B cell (primary cell): ENCODE measurements at regions not wholly inside any gene's neighbourhood (a gene's known extent, or its start where the extent isn't known, plus 50 kb on each side); places are given as distances from the start of the nearest gene placed in this dataset.

Experiments
- ATAC-seq: fragments of 200-7000 bp; cut with Tn5 transposase; one replicate; pipeline ENCODE4 v1.10.0; 2021; ENCODE audit warnings: low read depth, mild to moderate bottlenecking, moderate number of reproducible peaks, moderate library complexity
- CTCF ChIA-PET: fragments of 350-600 bp; sonication (Branson Sonifier 250); formaldehyde crosslinking; loops from one replicate; lab custom pipeline; 2021; ENCODE audit warnings: antibody characterized with exemption, inconsistent platforms; lab: Charles Lee
- POLR2A ChIA-PET: fragments of 350-600 bp; sonication (Branson Sonifier 250); formaldehyde crosslinking; loops from one replicate; lab custom pipeline; 2021; ENCODE audit warnings: antibody characterized with exemption; lab: Charles Lee
- DNase-seq: peaks from one replicate; pipeline ENCODE4 v3.0.0; 2013
- H2AFZ ChIP-seq: 2 replicates; pipeline ENCODE4 v1.6.1; 2012; ENCODE audit warnings: mild to moderate bottlenecking, low read depth, low read length; ENCODE audit not compliant: insufficient read depth, poor library complexity, severe bottlenecking
- H3K27ac ChIP-seq, 2 donors: 1 replicate in 1 of 2; 2 replicates in 1 of 2; pipeline ENCODE4 v1.5.1; 2012 to 2013; ENCODE audit warnings: low read length in 2 of 2, mild to moderate bottlenecking in 2 of 2, moderate library complexity in 1 of 2
- H3K27me3 ChIP-seq, 4 experiments: fragments of 200-600 bp in 1 of 4; sonication (generic) in 1 of 4; replicated peaks in 1 of 4; 1 replicate in 2 of 4; 2 replicates in 2 of 4; pipeline versions ENCODE4 v1.6.1 to v1.7.0; 2013 to 2016; ENCODE audit warnings: low read length in 3 of 4, mild to moderate bottlenecking in 2 of 4, mixed read lengths in 1 of 4, moderate library complexity in 1 of 4; ENCODE audit not compliant: insufficient read depth in 4 of 4, control insufficient read depth in 3 of 4; ENCODE audit errors: control extremely low read depth in 1 of 4
- H3K36me3 ChIP-seq, 2 experiments: replicated peaks in 1 of 2; 1 replicate in 1 of 2; 2 replicates in 1 of 2; pipeline versions ENCODE4 v1.6.1 to v1.7.1; 2013; ENCODE audit warnings: low read length in 1 of 2; ENCODE audit not compliant: insufficient read depth in 2 of 2, control insufficient read depth in 1 of 2; ENCODE audit errors: control extremely low read depth in 1 of 2, extremely low read depth in 1 of 2
- H3K4me1 ChIP-seq, 2 donors: fragments of 200-600 bp in 1 of 2; sonication (generic) in 1 of 2; 1 replicate in 1 of 2; 2 replicates in 1 of 2; pipeline versions ENCODE4 v1.5.1 to v1.6.1; 2013 to 2017; ENCODE audit warnings: low read length in 2 of 2; ENCODE audit not compliant: control insufficient read depth in 2 of 2, insufficient read depth in 2 of 2
- H3K4me2 ChIP-seq: replicated peaks from 2 replicates; pipeline ENCODE3; 2012; ENCODE audit warnings: mild to moderate bottlenecking, low read depth, low read length; ENCODE audit not compliant: poor library complexity, severe bottlenecking
- H3K4me3 ChIP-seq, 5 experiments: fragments of 200-600 bp in 1 of 5; sonication (generic) in 1 of 5; 1 replicate in 3 of 5; 2 replicates in 2 of 5; pipeline versions ENCODE4 v1.5.1 to v1.7.0; 2011 to 2016; ENCODE audit warnings: low read length in 4 of 5, mild to moderate bottlenecking in 4 of 5, low read depth in 2 of 5, control low read depth in 1 of 5, moderate library complexity in 1 of 5; ENCODE audit not compliant: insufficient read depth in 1 of 5; ENCODE audit errors: control extremely low read depth in 1 of 5, extremely low read depth in 1 of 5
- H3K79me2 ChIP-seq: fragments of 200-600 bp; sonication (generic); one replicate; pipeline ENCODE4 v1.6.0; 2016; ENCODE audit warnings: low read length; ENCODE audit not compliant: control insufficient read depth, insufficient read depth
- H3K9ac ChIP-seq: fragments of 200-600 bp; sonication (generic); 2 replicates; pipeline ENCODE4 v1.6.1; 2017; ENCODE audit warnings: mild to moderate bottlenecking, low read length, moderate library complexity
- H3K9me3 ChIP-seq, 3 donors: one replicate each; pipeline versions ENCODE4 v1.6.1 to v1.7.1; 2013; ENCODE audit warnings: low read length in 2 of 3; ENCODE audit not compliant: control insufficient read depth in 2 of 3, insufficient read depth in 1 of 3; ENCODE audit errors: control extremely low read depth in 1 of 3
- H4K20me1 ChIP-seq: 2 replicates; pipeline ENCODE4 v1.6.0; 2012; ENCODE audit warnings: mild to moderate bottlenecking, low read length; ENCODE audit not compliant: insufficient read depth, control insufficient read depth, poor library complexity, severe bottlenecking
- H3K27ac Mint-ChIP-seq: one replicate; pipeline ENCODE4 v1.8.0; 2021; ENCODE audit warnings: mixed read lengths
- H3K27me3 Mint-ChIP-seq: one replicate; pipeline ENCODE4 v1.8.0; 2021; ENCODE audit warnings: mixed read lengths
- H3K4me1 Mint-ChIP-seq: one replicate; pipeline ENCODE4 v1.8.0; 2021; ENCODE audit warnings: mixed read lengths
- H3K4me3 Mint-ChIP-seq: one replicate; pipeline ENCODE4 v1.8.0; 2021; ENCODE audit warnings: mixed read lengths
- H3K9me3 Mint-ChIP-seq: one replicate; pipeline ENCODE4 v1.8.0; 2022; ENCODE audit warnings: mixed read lengths; ENCODE audit not compliant: insufficient read depth
- EZH2 ChIP-seq: IDR thresholded peaks from 2 replicates; pipeline ENCODE4 v1.6.1; 2012; ENCODE audit warnings: borderline replicate concordance, low read depth, mild to moderate bottlenecking, moderate library complexity, low read length; ENCODE audit not compliant: insufficient read depth, poor library complexity, severe bottlenecking
- WGBS: methylation state at CpG from one replicate; pipeline ENCODE4 v1.1.5; 2013; ENCODE audit warnings: missing lambda C conversion rate; ENCODE audit not compliant: insufficient coverage; 5-methylcytosine and 5-hydroxymethylcytosine counted together
- intact Hi-C: fragments of 100-400 bp; cut with micrococcal nuclease; formaldehyde crosslinking; loops from one replicate; pipeline ENCODE4 v1.10.0; 2022
- TF ChIP-seq, protein P1 (sequence below): fragments of 200-600 bp; IDR thresholded peaks from one replicate; pipeline ENCODE4 v1.8.0; 2022; ENCODE audit warnings: antibody characterized with exemption, mild to moderate bottlenecking

DNA sequence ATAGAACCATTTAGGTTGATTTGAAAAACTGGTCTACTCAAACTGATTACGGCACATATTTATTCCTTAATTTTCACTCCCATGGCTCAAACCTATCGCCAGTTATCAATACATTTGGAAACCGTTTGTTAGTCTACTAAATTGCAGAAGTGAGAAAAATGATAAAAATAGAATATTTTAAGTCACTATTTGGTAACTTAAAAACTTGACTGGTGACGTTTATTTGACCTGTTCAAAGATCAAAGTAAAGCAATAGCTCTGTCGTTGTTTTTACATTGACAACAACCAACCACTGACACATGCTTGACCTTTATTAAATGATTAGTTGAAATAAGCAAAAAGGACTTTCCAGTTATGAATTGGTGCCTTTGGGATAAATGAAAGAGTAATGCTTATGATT, 402.9 kb upstream of the MAP3K7 start:
- DNase-seq (no peak), ATAC-seq (no peak)
- H3K4me3 ChIP-seq, result no peak overlapping the region
- H3K27me3 Mint-ChIP-seq, result no peaks in the 10 kb centered on the region
- no peaks in the 10 kb centered on the region for H4K20me1 ChIP-seq
- H3K4me1 Mint-ChIP-seq, result no peaks in the 10 kb centered on the region
- no peaks in the 10 kb centered on the region for H3K36me3 ChIP-seq
- no peaks in the 10 kb centered on the region for H3K4me1 ChIP-seq
- H2AFZ ChIP-seq, result no peak overlapping the region
- intact Hi-C loops, result no loop called here
- H3K9me3 ChIP-seq, result no peaks in the 10 kb centered on the region
- no peak overlapping the region for H3K4me2 ChIP-seq
- H3K4me3 Mint-ChIP-seq, result no peak overlapping the region
- POLR2A ChIA-PET, result no interaction called here
- WGBS, result no CpG with 5 or more reads among the region's 5 CpGs
- no peaks in the 10 kb centered on the region for H3K27me3 ChIP-seq
- H3K27ac ChIP-seq, result no peak overlapping the region
- no peak for TF ChIP-seq EZH2
- TF ChIP-seq, protein P1, sequence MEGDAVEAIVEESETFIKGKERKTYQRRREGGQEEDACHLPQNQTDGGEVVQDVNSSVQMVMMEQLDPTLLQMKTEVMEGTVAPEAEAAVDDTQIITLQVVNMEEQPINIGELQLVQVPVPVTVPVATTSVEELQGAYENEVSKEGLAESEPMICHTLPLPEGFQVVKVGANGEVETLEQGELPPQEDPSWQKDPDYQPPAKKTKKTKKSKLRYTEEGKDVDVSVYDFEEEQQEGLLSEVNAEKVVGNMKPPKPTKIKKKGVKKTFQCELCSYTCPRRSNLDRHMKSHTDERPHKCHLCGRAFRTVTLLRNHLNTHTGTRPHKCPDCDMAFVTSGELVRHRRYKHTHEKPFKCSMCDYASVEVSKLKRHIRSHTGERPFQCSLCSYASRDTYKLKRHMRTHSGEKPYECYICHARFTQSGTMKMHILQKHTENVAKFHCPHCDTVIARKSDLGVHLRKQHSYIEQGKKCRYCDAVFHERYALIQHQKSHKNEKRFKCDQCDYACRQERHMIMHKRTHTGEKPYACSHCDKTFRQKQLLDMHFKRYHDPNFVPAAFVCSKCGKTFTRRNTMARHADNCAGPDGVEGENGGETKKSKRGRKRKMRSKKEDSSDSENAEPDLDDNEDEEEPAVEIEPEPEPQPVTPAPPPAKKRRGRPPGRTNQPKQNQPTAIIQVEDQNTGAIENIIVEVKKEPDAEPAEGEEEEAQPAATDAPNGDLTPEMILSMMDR, result no peak
- H3K9ac ChIP-seq, result no peak overlapping the region
- CTCF ChIA-PET, result no interaction called here
- H3K27ac Mint-ChIP-seq, result no peak overlapping the region
- no peaks in the 10 kb centered on the region for H3K79me2 ChIP-seq
- H3K9me3 Mint-ChIP-seq, result no peaks in the 10 kb centered on the region

DNA sequence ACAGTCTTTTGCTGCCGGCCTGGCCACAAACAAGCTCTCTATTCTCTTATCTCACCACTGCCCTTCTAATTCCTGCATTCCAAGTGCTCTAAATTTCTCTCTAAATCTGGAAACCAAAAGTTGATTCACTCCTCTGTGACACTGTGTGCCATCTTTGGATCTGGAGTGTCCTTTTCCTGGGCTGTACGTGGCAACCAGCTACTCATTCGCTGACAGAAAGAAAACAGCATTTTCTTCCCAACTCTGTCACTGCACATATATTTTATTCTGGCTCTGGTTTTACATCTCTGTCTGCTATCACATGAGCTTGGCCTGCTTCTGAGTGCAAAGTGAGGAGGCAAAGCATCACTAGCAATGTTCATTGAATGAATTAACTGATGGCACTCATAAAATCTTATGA, 397.2 kb upstream of the MAP3K7 start:
- H3K27me3 ChIP-seq, result no peaks in the 10 kb centered on the region
- ATAC-seq (no peak), DNase-seq (no peak)
- H3K27me3 Mint-ChIP-seq, result no peaks in the 10 kb centered on the region
- H3K9me3 Mint-ChIP-seq, result no peaks in the 10 kb centered on the region
- H3K4me2 ChIP-seq, result no peak overlapping the region
- H2AFZ ChIP-seq, result no peak overlapping the region
- 100% methylated on average over 2 of the region's 3 CpGs for WGBS
- no peaks in the 10 kb centered on the region for H4K20me1 ChIP-seq
- H3K4me3 ChIP-seq, result no peak overlapping the region
- H3K27ac Mint-ChIP-seq, result no peak overlapping the region
- no peaks in the 10 kb centered on the region for H3K79me2 ChIP-seq
- peaks cover 0 to 3% (median 0%) of the 10 kb centered on the region in 3 donors for H3K9me3 ChIP-seq
- TF ChIP-seq, protein P1, result no peak
- TF ChIP-seq EZH2, result no peak
- ChIA-PET CTCF (no interaction called here), POLR2A (no interaction called here)
- H3K4me1 Mint-ChIP-seq, result no peaks in the 10 kb centered on the region
- H3K4me3 Mint-ChIP-seq, result no peak overlapping the region
- H3K36me3 ChIP-seq, result no peaks in the 10 kb centered on the region
- intact Hi-C loops, result no loop called here
- H3K4me1 ChIP-seq, result no peaks in the 10 kb centered on the region
- no peak overlapping the region for H3K27ac ChIP-seq
- H3K9ac ChIP-seq, result no peak overlapping the region
